Cardiac muscle cell (in vitro differentiated cells and primary cell): ENCODE measurements at regions not wholly inside any gene's neighbourhood (a gene's known extent, or its start where the extent isn't known, plus 50 kb on each side); places are given as distances from the start of the nearest gene placed in this dataset.
A peak's percentile ranks its signal among the peaks of the same experiment; 100 is the strongest.

Source experiments
- DNase-seq, 2 donors: peaks; one replicate each; pipeline versions ENCODE4 v3.0.0 to v3.0.0-alpha.2; 2010 to 2017; ENCODE audit warnings: low read depth in 1 of 2, low spot score in 1 of 2
- H3K27ac ChIP-seq: fragments of 200-600 bp; sonication (generic); 2 replicates; pipeline ENCODE4 v1.5.1; 2016
- H3K27me3 ChIP-seq: fragments of 200-600 bp; sonication (generic); 2 replicates; pipeline ENCODE4 v1.6.0; 2016; ENCODE audit warnings: control low read depth
- H3K36me3 ChIP-seq: fragments of 200-600 bp; sonication (generic); 2 replicates; pipeline ENCODE4 v1.5.1; 2016; ENCODE audit warnings: control low read depth
- H3K4me1 ChIP-seq: fragments of 200-600 bp; sonication (generic); 2 replicates; pipeline ENCODE4 v1.8.1; 2017; ENCODE audit warnings: low read depth, mild to moderate bottlenecking, mixed run types
- H3K4me3 ChIP-seq: fragments of 200-600 bp; sonication (generic); 2 replicates; pipeline ENCODE4 v1.5.1; 2016; ENCODE audit warnings: mild to moderate bottlenecking
- H3K9me3 ChIP-seq: fragments of 200-600 bp; sonication (generic); 2 replicates; pipeline ENCODE4 v1.5.1; 2017; ENCODE audit warnings: low read depth, mild to moderate bottlenecking, control low read depth
- CTCF ChIP-seq: IDR thresholded peaks from 2 replicates; pipeline ENCODE4 v1.5.1; 2012; ENCODE audit warnings: low read depth, mild to moderate bottlenecking, low read length

- Histone ChIP-seq H3K27ac (no peak overlapping the region), H3K9me3 (no peaks in the 10 kb centered on the region), H3K4me1 (peaks cover 5% of the 10 kb centered on the region), H3K36me3 (no peaks in the 10 kb centered on the region), H3K4me3 (no peak overlapping the region), H3K27me3 (no peaks in the 10 kb centered on the region)
- TF ChIP-seq CTCF: no peak
- DNase-seq: no peak
Observed at GRCh38 chr6:145212813-145213212, 522.5 kb downstream of the EPM2A start.

- H3K9me3 ChIP-seq: no peaks in the 10 kb centered on the region
- no peak overlapping the region for H3K27ac ChIP-seq
- DNase-seq: no peak
- TF ChIP-seq CTCF: no peak
- H3K4me1 ChIP-seq: peaks cover 5% of the 10 kb centered on the region
- H3K27me3 ChIP-seq: no peaks in the 10 kb centered on the region
- no peaks in the 10 kb centered on the region for H3K36me3 ChIP-seq
- H3K4me3 ChIP-seq: no peak overlapping the region
Observed at GRCh38 chr6:145213614-145214013, 521.7 kb downstream of the EPM2A start.

- Histone ChIP-seq H3K4me1 (peaks cover 5% of the 10 kb centered on the region), H3K9me3 (no peaks in the 10 kb centered on the region), H3K27me3 (no peaks in the 10 kb centered on the region), H3K36me3 (no peaks in the 10 kb centered on the region), H3K4me3 (no peak overlapping the region), H3K27ac (no peak overlapping the region)
- DNase-seq: peak; percentile 50 to 52
- peak; percentile 55 for TF ChIP-seq CTCF
Observed at GRCh38 chr6:145214570-145214969, 520.8 kb downstream of the EPM2A start.

- H3K36me3 ChIP-seq: no peaks in the 10 kb centered on the region
- no peaks in the 10 kb centered on the region for H3K9me3 ChIP-seq
Observed at GRCh38 chr6:145224450-145224849, 510.9 kb downstream of the EPM2A start.

GRCh38 chr6:145225500-145225899 lies 509.8 kb downstream of the EPM2A start:
- Histone ChIP-seq H3K4me1 (no peaks in the 10 kb centered on the region), H3K27ac (no peak overlapping the region), H3K36me3 (no peaks in the 10 kb centered on the region), H3K9me3 (no peaks in the 10 kb centered on the region), H3K27me3 (no peaks in the 10 kb centered on the region), H3K4me3 (no peak overlapping the region)
- TF ChIP-seq CTCF: no peak
- no peak for DNase-seq

More at GRCh38 chr6:145224450-145224849, 510.9 kb downstream of the EPM2A start:
- TF ChIP-seq CTCF: no peak
- DNase-seq: no peak
- Histone ChIP-seq H3K27me3 (no peaks in the 10 kb centered on the region), H3K27ac (no peak overlapping the region), H3K4me3 (no peak overlapping the region), H3K4me1 (no peaks in the 10 kb centered on the region)

- Histone ChIP-seq H3K4me3 (no peak overlapping the region), H3K4me1 (no peaks in the 10 kb centered on the region)
- no peak for DNase-seq
Observed at GRCh38 chr6:145227593-145227992, 507.7 kb downstream of the EPM2A start.

More at GRCh38 chr6:145227593-145227992, 507.7 kb downstream of the EPM2A start:
- Histone ChIP-seq H3K27ac (no peak overlapping the region), H3K9me3 (no peaks in the 10 kb centered on the region), H3K27me3 (no peaks in the 10 kb centered on the region), H3K36me3 (no peaks in the 10 kb centered on the region)
- no peak for TF ChIP-seq CTCF
